Neutrophil (primary cell): ENCODE measurements at regions not wholly inside any gene's neighbourhood (a gene's known extent, or its start where the extent isn't known, plus 50 kb on each side); places are given as distances from the start of the nearest gene placed in this dataset.

ENCODE experiments used
- H3K27ac ChIP-seq: fragments of 200-600 bp; sonication (generic); 2 replicates; pipeline ENCODE4 v1.5.1; 2016; ENCODE audit warnings: mild to moderate bottlenecking, moderate library complexity
- H3K27me3 ChIP-seq: fragments of 200-600 bp; sonication (generic); 2 replicates; pipeline ENCODE4 v1.6.0; 2016; ENCODE audit warnings: mild to moderate bottlenecking
- H3K36me3 ChIP-seq: fragments of 200-600 bp; sonication (generic); 2 replicates; pipeline ENCODE4 v1.5.1; 2017
- H3K4me1 ChIP-seq, 2 experiments: fragments of 200-600 bp in 1 of 2; sonication (generic) in 1 of 2; 1 replicate in 1 of 2; 2 replicates in 1 of 2; pipeline versions ENCODE4 v1.5.1 to v1.6.1; 2013 to 2016; ENCODE audit warnings: low read depth in 1 of 2, low read length in 1 of 2, mild to moderate bottlenecking in 1 of 2, moderate library complexity in 1 of 2; ENCODE audit not compliant: control insufficient read depth in 1 of 2, insufficient read depth in 1 of 2
- H3K4me3 ChIP-seq, 2 experiments: fragments of 200-600 bp in 1 of 2; sonication (generic) in 1 of 2; 1 replicate in 1 of 2; 2 replicates in 1 of 2; pipeline ENCODE4 v1.5.1; 2013 to 2016; ENCODE audit warnings: low read depth in 1 of 2, low read length in 1 of 2, mild to moderate bottlenecking in 1 of 2, moderate library complexity in 1 of 2
- H3K9me3 ChIP-seq: fragments of 200-600 bp; sonication (generic); 2 replicates; pipeline ENCODE4 v1.5.1; 2016
- CTCF ChIP-seq: fragments of 200-600 bp; sonication (generic); IDR thresholded peaks from 2 replicates; pipeline ENCODE4 v1.5.1; 2016; ENCODE audit warnings: antibody characterized with exemption

- Histone ChIP-seq H3K4me1 (no peaks in the 10 kb centered on the region), H3K27me3 (no peaks in the 10 kb centered on the region), H3K9me3 (no peaks in the 10 kb centered on the region), H3K36me3 (no peaks in the 10 kb centered on the region), H3K27ac (no peak overlapping the region), H3K4me3 (no peak overlapping the region)
- TF ChIP-seq CTCF, result no peak
Observed at GRCh38 chr5:116674881-116675625, 100.4 kb upstream of the SEMA6A start.

- H3K9me3 ChIP-seq, result no peaks in the 10 kb centered on the region
- H3K4me3 ChIP-seq, result no peak overlapping the region
- no peaks in the 10 kb centered on the region for H3K27me3 ChIP-seq
- H3K4me1 ChIP-seq, result no peaks in the 10 kb centered on the region
- H3K27ac ChIP-seq, result no peak overlapping the region
- H3K36me3 ChIP-seq, result no peaks in the 10 kb centered on the region
- no peak for TF ChIP-seq CTCF
Observed at GRCh38 chr5:116673453-116673852, 98.8 kb upstream of the SEMA6A start.

- no peak overlapping the region for H3K27ac ChIP-seq
- H3K27me3 ChIP-seq, result no peaks in the 10 kb centered on the region
- no peak for TF ChIP-seq CTCF
- no peaks in the 10 kb centered on the region for H3K36me3 ChIP-seq
- H3K4me3 ChIP-seq, result no peak overlapping the region
- no peaks in the 10 kb centered on the region for H3K4me1 ChIP-seq
- H3K9me3 ChIP-seq, result no peaks in the 10 kb centered on the region
Observed at GRCh38 chr5:116672203-116672602, 97.6 kb upstream of the SEMA6A start.

GRCh38 chr5:116671211-116671736, 96.7 kb upstream of the SEMA6A start:
- no peak for TF ChIP-seq CTCF
- no peak overlapping the region for H3K4me3 ChIP-seq

GRCh38 chr5:116669261-116670031, 94.8 kb upstream of the SEMA6A start:
- no peak for TF ChIP-seq CTCF
- Histone ChIP-seq H3K4me1 (no peaks in the 10 kb centered on the region), H3K27ac (no peak overlapping the region), H3K27me3 (no peaks in the 10 kb centered on the region), H3K4me3 (no peak overlapping the region), H3K36me3 (no peaks in the 10 kb centered on the region), H3K9me3 (no peaks in the 10 kb centered on the region)

More at GRCh38 chr5:116671211-116671736, 96.7 kb upstream of the SEMA6A start:
- Histone ChIP-seq H3K4me1 (no peaks in the 10 kb centered on the region), H3K27me3 (no peaks in the 10 kb centered on the region), H3K36me3 (no peaks in the 10 kb centered on the region), H3K27ac (no peak overlapping the region), H3K9me3 (no peaks in the 10 kb centered on the region)
